ENCODE measurements at regions not wholly inside any gene's neighbourhood (a gene's known extent, or its start where the extent isn't known, plus 50 kb on each side); places are given as distances from the start of the nearest gene placed in this dataset.
"Not testable (repeated sequence)": the region's sequence is repeated elsewhere in the genome, so short reads cannot be mapped to it uniquely, and the experiment has no call there.

- Mint-ChIP-seq H3K4me1 (no peaks in the 10 kb centered on the region), H3K27ac (no peak overlapping the region), H3K9me3 (peaks cover 6% of the 10 kb centered on the region), H3K27me3 (no peaks in the 10 kb centered on the region), H3K4me3 (no peak overlapping the region), H3K36me3 (no peaks in the 10 kb centered on the region)
- ATAC-seq (ENCODE audit: low read depth) (no peak), DNase-seq (no peak)
- POLR2A ChIA-PET: no interaction called here
These were observed 661.7 kb upstream of the RAG2 start for GRCh38 chr11:37259734-37260133.

DNA sequence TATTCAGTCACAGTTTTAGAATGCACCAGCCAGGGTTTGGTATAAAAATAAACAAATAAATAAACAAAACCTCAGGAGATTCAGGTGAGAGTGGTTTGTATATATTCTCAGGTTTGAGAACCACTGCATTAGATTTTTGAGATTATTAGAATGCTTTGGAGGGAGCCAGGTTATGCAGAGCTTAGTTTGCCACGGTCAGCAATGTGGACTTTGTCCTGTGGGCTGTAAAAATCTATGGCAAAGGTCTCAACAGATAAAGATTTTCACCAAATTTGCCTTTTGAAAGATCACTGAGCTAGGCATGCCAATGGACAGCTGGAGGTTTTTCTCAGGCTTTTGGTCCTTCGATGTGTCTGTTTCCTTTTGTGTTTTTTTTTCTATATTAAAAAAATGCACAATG is 650.1 kb upstream of the RAG2 start:
- Mint-ChIP-seq H3K4me3 (no peak overlapping the region), H3K36me3 (no peaks in the 10 kb centered on the region), H3K9me3 (peaks cover 6% of the 10 kb centered on the region), H3K27me3 (no peaks in the 10 kb centered on the region), H3K4me1 (no peaks in the 10 kb centered on the region), H3K27ac (no peak overlapping the region)
- DNase-seq (no peak), ATAC-seq (ENCODE audit: low read depth) (no peak)
- POLR2A ChIA-PET: no interaction called here

DNA sequence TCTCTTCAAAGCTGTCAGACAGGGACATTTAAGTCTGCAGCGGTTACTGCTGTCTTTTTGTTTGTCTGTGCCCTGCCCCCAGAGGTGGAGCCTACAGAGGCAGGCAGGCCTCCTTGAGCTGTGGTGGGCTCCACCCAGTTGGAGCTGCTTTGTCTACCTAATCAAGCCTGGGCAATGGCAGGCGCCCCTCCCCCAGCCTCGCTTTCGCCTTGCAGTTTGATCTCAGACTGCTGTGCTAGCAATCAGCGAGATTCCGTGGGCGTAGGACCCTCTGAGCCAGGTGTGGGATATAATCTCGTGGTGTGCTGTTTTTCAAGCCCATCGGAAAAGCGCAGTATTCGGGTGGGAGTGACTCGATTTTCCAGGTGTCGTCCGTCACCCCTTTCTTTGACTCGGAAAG is 648.1 kb upstream of the RAG2 start:
- ATAC-seq (ENCODE audit: low read depth); H3K27ac Mint-ChIP-seq; H3K9me3 Mint-ChIP-seq; H3K36me3 Mint-ChIP-seq; H3K4me3 Mint-ChIP-seq; POLR2A ChIA-PET; DNase-seq; H3K27me3 Mint-ChIP-seq; H3K4me1 Mint-ChIP-seq: not testable (repeated sequence)

GRCh38 chr11:37230865-37231264 is 632.8 kb upstream of the RAG2 start:
- Mint-ChIP-seq H3K27ac (no peak overlapping the region), H3K4me1 (no peaks in the 10 kb centered on the region), H3K9me3 (peaks cover 2% of the 10 kb centered on the region), H3K4me3 (no peak overlapping the region), H3K27me3 (no peaks in the 10 kb centered on the region), H3K36me3 (no peaks in the 10 kb centered on the region)
- DNase-seq: no peak
- ATAC-seq (ENCODE audit: low read depth): no peak
- POLR2A ChIA-PET: no interaction called here

- no peaks in the 10 kb centered on the region for H3K4me1 Mint-ChIP-seq
- no peak overlapping the region for H3K4me3 Mint-ChIP-seq
- DNase-seq: no peak
- POLR2A ChIA-PET: no interaction called here
- ATAC-seq (ENCODE audit: low read depth): no peak
- no peaks in the 10 kb centered on the region for H3K27me3 Mint-ChIP-seq
- H3K9me3 Mint-ChIP-seq: peaks cover 2% of the 10 kb centered on the region
- no peak overlapping the region for H3K27ac Mint-ChIP-seq
- no peaks in the 10 kb centered on the region for H3K36me3 Mint-ChIP-seq
These were observed 625.9 kb upstream of the RAG2 start for GRCh38 chr11:37223962-37224361.

DNA sequence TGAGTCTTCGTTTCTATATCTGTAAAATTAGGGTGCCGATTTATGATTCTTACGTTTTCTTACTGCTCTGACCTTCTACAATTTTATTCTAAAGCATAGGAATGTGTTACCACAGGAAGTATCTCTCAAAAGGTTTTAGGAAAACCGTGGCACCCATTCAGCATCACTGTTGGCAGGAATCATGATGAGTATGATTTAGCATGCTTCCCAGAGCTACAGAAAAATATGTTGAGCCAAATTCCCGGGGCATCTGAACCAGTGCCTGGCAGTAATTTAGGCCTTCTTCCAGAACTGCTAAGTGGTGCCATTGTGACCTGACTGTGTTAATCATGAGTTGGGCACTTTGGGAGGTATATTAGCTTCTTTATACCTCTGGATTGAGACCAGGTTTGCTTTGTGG is 605.0 kb upstream of the RAG2 start:
- Mint-ChIP-seq H3K36me3 (no peaks in the 10 kb centered on the region), H3K9me3 (peaks cover 5% of the 10 kb centered on the region), H3K27me3 (no peaks in the 10 kb centered on the region), H3K4me1 (no peaks in the 10 kb centered on the region), H3K27ac (no peak overlapping the region), H3K4me3 (no peak overlapping the region)
- no peak for DNase-seq
- no peak for ATAC-seq (ENCODE audit: low read depth)
- POLR2A ChIA-PET: no interaction called here

DNA sequence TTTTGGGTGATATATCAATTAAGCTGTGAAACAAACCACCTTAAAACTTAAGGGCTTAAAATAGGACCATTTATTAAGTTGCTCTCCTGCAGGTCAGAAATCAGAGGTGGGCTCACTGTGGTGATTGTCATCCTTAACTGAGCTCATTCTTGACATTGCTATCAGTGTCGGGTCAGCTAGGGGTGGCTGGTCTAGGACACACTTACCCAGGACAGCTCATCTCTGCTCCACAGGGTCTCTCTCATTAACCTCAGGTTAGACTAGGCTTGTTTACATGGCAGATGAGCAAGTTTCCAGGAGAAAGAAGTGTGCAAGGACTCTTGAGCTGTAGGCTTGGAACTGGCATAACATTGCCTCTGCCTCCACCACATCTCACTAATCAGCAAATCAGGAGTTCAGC is 601.0 kb upstream of the RAG2 start:
- DNase-seq (no peak), ATAC-seq (ENCODE audit: low read depth) (no peak)
- Mint-ChIP-seq H3K36me3 (no peaks in the 10 kb centered on the region), H3K27ac (no peak overlapping the region), H3K9me3 (peaks cover 2% of the 10 kb centered on the region), H3K4me3 (no peak overlapping the region), H3K4me1 (no peaks in the 10 kb centered on the region), H3K27me3 (no peaks in the 10 kb centered on the region)
- POLR2A ChIA-PET: no interaction called here

DNA sequence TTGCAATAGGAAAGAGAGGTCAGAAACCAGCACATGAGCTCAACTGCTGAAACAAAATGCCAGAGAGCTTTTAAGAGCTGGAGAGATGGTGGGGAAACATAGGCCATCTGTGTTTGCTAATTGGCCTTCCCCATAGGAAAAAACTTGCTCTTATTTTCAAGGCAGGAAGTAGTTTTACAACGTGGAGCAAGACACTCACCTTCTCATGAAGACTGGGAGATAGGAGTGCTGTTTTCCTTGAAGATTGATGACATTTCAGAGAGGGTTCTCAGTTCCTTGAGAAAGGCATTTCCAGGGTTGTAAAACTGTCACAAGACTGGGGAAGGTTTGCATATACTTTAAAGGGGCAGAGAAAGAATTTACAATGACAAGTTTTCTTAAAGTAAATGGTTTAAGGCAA is 586.3 kb upstream of the RAG2 start:
- Mint-ChIP-seq H3K4me3 (no peak overlapping the region), H3K36me3 (no peaks in the 10 kb centered on the region), H3K27me3 (no peaks in the 10 kb centered on the region), H3K27ac (no peak overlapping the region), H3K4me1 (no peaks in the 10 kb centered on the region), H3K9me3 (peaks cover 2% of the 10 kb centered on the region)
- POLR2A ChIA-PET: no interaction called here
- ATAC-seq (ENCODE audit: low read depth) (no peak), DNase-seq (no peak)

GRCh38 chr11:37182031-37182430 is 584.0 kb upstream of the RAG2 start:
- ATAC-seq (ENCODE audit: low read depth) (no peak), DNase-seq (no peak)
- Mint-ChIP-seq H3K27me3 (no peaks in the 10 kb centered on the region), H3K4me1 (no peaks in the 10 kb centered on the region), H3K36me3 (no peaks in the 10 kb centered on the region), H3K4me3 (no peak overlapping the region), H3K27ac (no peak overlapping the region), H3K9me3 (peaks cover 2% of the 10 kb centered on the region)
- POLR2A ChIA-PET: no interaction called here

GRCh38 chr11:37177721-37178120 is 579.7 kb upstream of the RAG2 start:
- no peaks in the 10 kb centered on the region for H3K27me3 Mint-ChIP-seq
- peaks cover 3% of the 10 kb centered on the region for H3K9me3 Mint-ChIP-seq
- no peak overlapping the region for H3K27ac Mint-ChIP-seq
- H3K36me3 Mint-ChIP-seq: no peaks in the 10 kb centered on the region
- DNase-seq (no peak), ATAC-seq (ENCODE audit: low read depth) (no peak)
- no peaks in the 10 kb centered on the region for H3K4me1 Mint-ChIP-seq
- H3K4me3 Mint-ChIP-seq: no peak overlapping the region
- POLR2A ChIA-PET: no interaction called here

DNA sequence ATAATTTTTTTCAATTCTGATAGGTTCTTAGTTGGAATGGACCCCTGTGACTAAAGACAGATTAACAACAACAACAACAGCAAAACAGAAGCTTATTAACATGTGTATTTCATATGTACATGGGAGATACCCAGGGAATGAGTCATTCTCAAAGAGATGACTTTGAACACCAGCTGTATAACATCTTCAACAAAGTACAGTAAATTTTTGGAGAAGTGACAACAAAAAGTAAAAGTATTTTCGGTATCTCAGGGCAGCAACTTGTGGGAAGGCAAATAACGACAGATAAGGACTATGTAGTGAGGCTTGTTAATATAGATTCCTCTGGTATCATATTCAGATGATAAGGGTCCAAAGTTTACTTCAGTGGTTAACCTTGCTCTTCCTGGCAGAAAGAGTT is 573.4 kb upstream of the RAG2 start:
- H3K9me3 Mint-ChIP-seq: peaks cover 4% of the 10 kb centered on the region
- H3K27me3 Mint-ChIP-seq: no peaks in the 10 kb centered on the region
- H3K4me1 Mint-ChIP-seq: no peaks in the 10 kb centered on the region
- H3K4me3 Mint-ChIP-seq: no peak overlapping the region
- H3K27ac Mint-ChIP-seq: no peak overlapping the region
- no peaks in the 10 kb centered on the region for H3K36me3 Mint-ChIP-seq
- ATAC-seq (ENCODE audit: low read depth): no peak
- POLR2A ChIA-PET: no interaction called here
- DNase-seq: no peak

- H3K27me3 Mint-ChIP-seq: no peaks in the 10 kb centered on the region
- no peak for DNase-seq
- no peak overlapping the region for H3K4me3 Mint-ChIP-seq
- peaks cover 4% of the 10 kb centered on the region for H3K9me3 Mint-ChIP-seq
- no peaks in the 10 kb centered on the region for H3K4me1 Mint-ChIP-seq
- no peak for ATAC-seq (ENCODE audit: low read depth)
- POLR2A ChIA-PET: no interaction called here
- H3K27ac Mint-ChIP-seq: no peak overlapping the region
- H3K36me3 Mint-ChIP-seq: no peaks in the 10 kb centered on the region
These were observed 572.3 kb upstream of the RAG2 start for GRCh38 chr11:37170311-37170710.

DNA sequence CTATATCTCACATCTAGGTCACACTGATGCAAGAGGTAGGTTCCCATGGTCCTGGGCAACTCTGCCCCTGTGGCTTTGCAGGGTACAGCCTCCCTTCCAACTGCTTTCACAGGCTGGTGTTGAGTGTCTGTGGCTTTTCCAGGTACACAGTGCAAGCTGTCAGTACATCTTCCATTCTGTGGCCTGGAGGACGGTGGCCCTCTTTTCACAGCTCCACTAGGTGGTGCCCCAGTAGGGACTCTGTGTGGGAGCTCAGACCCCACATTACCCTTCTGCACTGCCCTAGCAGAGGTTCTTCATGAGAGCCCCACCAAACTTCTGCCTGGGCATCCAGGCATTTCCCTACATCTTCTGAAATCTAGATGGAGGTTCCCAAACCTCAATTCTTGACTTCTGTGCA is 547.4 kb upstream of the RAG2 start:
- H3K36me3 Mint-ChIP-seq; ATAC-seq (ENCODE audit: low read depth); H3K4me3 Mint-ChIP-seq; H3K4me1 Mint-ChIP-seq; H3K27me3 Mint-ChIP-seq; POLR2A ChIA-PET; H3K27ac Mint-ChIP-seq; DNase-seq; H3K9me3 Mint-ChIP-seq: not testable (repeated sequence)

DNA sequence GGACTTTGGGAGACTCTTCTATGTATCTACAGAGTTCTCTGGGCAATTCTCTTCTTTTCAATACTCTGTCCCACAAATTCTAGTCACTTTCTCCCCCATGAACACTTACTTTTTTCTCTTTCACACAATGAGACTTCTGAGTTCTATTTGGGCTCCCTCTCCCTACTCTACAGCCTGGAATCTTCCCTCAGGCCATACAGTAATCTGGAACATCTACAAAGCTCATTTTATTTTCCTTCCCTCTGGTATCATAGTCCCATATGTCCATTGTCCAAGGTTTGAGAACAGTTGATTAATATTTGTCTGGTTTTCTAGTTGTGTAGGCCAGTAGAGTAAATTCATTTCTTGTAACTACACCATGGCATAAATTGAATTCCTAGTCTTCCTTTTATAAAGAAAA is 544.6 kb upstream of the RAG2 start:
- H3K27ac Mint-ChIP-seq: no peak overlapping the region
- DNase-seq (no peak), ATAC-seq (ENCODE audit: low read depth) (no peak)
- H3K27me3 Mint-ChIP-seq: no peaks in the 10 kb centered on the region
- H3K36me3 Mint-ChIP-seq: no peaks in the 10 kb centered on the region
- peaks cover 3% of the 10 kb centered on the region for H3K9me3 Mint-ChIP-seq
- POLR2A ChIA-PET: no interaction called here
- H3K4me1 Mint-ChIP-seq: no peaks in the 10 kb centered on the region
- H3K4me3 Mint-ChIP-seq: no peak overlapping the region

DNA sequence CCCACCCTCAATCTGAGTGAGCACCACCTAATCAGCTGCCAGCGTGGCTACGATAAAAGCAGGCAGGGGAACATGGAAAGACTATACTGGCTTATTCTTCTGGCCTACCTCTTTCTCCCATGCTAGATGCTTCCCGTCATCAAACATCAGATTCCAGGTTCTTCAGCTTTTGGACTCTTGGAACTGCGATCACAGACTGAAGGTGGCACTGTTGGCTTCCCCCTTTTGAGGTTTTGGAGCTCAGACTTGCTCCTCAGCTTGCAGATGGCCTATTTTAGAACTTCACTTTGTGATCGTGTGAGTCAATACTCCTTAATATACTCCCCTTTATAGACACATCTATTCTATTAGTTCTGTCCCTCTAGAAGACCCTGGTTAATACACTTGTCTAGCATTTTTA is 543.7 kb upstream of the RAG2 start:
- Mint-ChIP-seq H3K4me1 (no peaks in the 10 kb centered on the region), H3K9me3 (peaks cover 3% of the 10 kb centered on the region), H3K4me3 (no peak overlapping the region), H3K27ac (no peak overlapping the region), H3K27me3 (no peaks in the 10 kb centered on the region), H3K36me3 (no peaks in the 10 kb centered on the region)
- no peak for DNase-seq
- POLR2A ChIA-PET: no interaction called here
- ATAC-seq (ENCODE audit: low read depth): no peak

All from activated naive CD8-positive, alpha-beta T cell treated with anti-CD3 and anti-CD28 coated beads, Interleukin-2, amount 10 ng/mL, durations not matched to agents 7 days and 5 days (primary cell).